Mesothelial cell of epicardium (in vitro differentiated cells): ENCODE measurements at regions not wholly inside any gene's neighbourhood (a gene's known extent, or its start where the extent isn't known, plus 50 kb on each side); places are given as distances from the start of the nearest gene placed in this dataset.

ENCODE experiments used
- DNase-seq, 2 experiments: peaks; one replicate each; pipeline ENCODE4 v3.0.0; 2021; ENCODE audit warnings: low spot score in 2 of 2; ENCODE audit not compliant: unreplicated experiment in 2 of 2
- H3K27ac Mint-ChIP-seq: 2 replicates; pipeline ENCODE4 v1.8.0; 2021; ENCODE audit warnings: mixed read lengths
- H3K27me3 Mint-ChIP-seq: 2 replicates; pipeline ENCODE4 v1.8.0; 2021; ENCODE audit warnings: low read depth, mixed read lengths
- H3K36me3 Mint-ChIP-seq: 2 replicates; pipeline ENCODE4 v1.8.0; 2021; ENCODE audit warnings: mixed read lengths
- H3K4me1 Mint-ChIP-seq: 2 replicates; pipeline ENCODE4 v1.8.0; 2021; ENCODE audit warnings: mixed read lengths
- H3K4me3 Mint-ChIP-seq: 2 replicates; pipeline ENCODE4 v1.8.0; 2021; ENCODE audit warnings: mild to moderate bottlenecking, moderate library complexity, mixed read lengths
- H3K9me3 Mint-ChIP-seq: 2 replicates; pipeline ENCODE4 v1.8.0; 2021; ENCODE audit warnings: mixed read lengths
- TF ChIP-seq, protein P1 (sequence below): fragments of 200-600 bp; sonication (generic); IDR thresholded peaks from one replicate; pipeline ENCODE4 v1.5.0; 2021; ENCODE audit warnings: antibody characterized with exemption; ENCODE audit not compliant: unreplicated experiment

DNA sequence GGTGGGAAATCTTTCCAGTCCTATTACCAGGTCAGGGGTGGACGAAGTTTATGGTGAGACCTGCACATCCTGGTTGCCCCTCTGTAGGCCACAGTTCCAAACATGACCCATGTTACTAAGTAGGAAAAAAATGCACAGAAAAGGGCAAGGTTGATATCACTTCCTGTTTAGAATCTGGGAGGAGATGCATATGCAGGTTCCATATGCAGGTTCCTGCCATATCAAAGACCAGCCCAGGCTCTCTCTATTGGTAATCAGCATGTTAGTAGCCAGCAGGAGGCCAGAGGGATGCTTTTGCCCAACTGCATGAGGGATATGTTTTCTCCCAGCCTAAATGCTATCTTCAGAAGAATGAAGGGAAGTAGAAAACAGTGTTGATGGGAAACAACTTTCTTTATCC is 657.2 kb downstream of the ANKRD50 start:
- Mint-ChIP-seq H3K27ac (no peak overlapping the region), H3K36me3 (no peaks in the 10 kb centered on the region)

DNA sequence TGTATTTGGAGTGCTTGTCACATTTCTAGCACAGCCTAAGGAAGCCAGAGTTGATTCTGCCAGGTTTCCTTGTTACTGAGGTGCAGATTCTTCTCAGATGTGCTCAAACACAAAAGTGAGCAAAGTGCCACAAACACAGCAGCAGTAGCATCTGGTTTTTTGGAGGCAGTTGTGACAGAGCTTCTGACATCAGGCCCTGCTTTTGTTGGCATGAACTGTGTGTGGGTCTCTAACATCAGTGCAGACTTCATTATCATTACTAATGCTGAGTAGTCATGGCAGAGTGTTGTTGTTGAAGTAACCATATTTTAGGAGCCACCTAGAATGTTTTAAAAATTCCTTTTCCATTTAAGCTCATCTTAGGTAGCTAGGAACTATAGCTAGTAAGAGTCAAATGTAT is 656.6 kb downstream of the ANKRD50 start:
- H3K27ac Mint-ChIP-seq: no peak overlapping the region
- H3K4me1 Mint-ChIP-seq: peaks cover 9% of the 10 kb centered on the region
- no peaks in the 10 kb centered on the region for H3K36me3 Mint-ChIP-seq
- H3K4me3 Mint-ChIP-seq: no peak overlapping the region
- TF ChIP-seq, protein P1, sequence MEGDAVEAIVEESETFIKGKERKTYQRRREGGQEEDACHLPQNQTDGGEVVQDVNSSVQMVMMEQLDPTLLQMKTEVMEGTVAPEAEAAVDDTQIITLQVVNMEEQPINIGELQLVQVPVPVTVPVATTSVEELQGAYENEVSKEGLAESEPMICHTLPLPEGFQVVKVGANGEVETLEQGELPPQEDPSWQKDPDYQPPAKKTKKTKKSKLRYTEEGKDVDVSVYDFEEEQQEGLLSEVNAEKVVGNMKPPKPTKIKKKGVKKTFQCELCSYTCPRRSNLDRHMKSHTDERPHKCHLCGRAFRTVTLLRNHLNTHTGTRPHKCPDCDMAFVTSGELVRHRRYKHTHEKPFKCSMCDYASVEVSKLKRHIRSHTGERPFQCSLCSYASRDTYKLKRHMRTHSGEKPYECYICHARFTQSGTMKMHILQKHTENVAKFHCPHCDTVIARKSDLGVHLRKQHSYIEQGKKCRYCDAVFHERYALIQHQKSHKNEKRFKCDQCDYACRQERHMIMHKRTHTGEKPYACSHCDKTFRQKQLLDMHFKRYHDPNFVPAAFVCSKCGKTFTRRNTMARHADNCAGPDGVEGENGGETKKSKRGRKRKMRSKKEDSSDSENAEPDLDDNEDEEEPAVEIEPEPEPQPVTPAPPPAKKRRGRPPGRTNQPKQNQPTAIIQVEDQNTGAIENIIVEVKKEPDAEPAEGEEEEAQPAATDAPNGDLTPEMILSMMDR: no peak
- no peaks in the 10 kb centered on the region for H3K27me3 Mint-ChIP-seq
- DNase-seq: no peak
- peaks cover 9% of the 10 kb centered on the region for H3K9me3 Mint-ChIP-seq

More for the DNA sequence above, 657.2 kb downstream of the ANKRD50 start:
- DNase-seq: no peak
- no peak overlapping the region for H3K4me3 Mint-ChIP-seq
- H3K27me3 Mint-ChIP-seq: no peaks in the 10 kb centered on the region
- H3K4me1 Mint-ChIP-seq: peaks cover 3% of the 10 kb centered on the region
- TF ChIP-seq, protein P1: no peak
- H3K9me3 Mint-ChIP-seq: peaks cover 9% of the 10 kb centered on the region

DNA sequence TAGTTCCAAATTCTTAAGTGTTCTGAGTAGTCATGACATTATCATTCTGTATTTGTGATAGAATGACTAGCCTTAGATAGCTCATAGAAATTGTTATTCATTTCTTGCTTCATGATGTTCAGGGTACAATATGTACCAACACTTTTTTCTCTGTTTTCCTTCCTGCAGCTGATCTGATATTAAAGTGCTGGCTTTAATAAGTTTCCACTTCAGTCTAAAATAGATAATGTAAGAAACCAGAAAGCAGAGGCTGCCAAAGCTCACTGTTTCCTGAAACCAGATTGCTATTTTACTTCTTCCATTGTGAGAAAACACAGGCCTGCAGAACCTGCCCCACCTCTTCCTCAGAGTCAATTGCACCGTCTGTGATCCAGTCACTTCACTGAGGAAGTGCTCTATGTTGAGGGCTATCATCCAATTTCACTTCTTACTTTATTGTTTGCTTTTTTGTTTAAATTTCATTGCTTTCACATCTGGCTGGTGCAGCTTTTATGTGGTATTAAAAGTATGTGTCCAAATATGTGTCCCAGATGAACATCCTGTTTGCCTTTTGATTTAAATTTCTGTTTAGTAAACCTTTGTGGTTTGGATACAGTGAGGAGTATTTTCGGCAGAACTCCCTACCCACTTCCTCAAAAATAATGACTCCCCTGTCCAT is 652.1 kb downstream of the ANKRD50 start:
- peaks cover 17% of the 10 kb centered on the region for H3K4me1 Mint-ChIP-seq
- TF ChIP-seq, protein P1: no peak
- peak overlapping the region; percentile 70 for H3K27ac Mint-ChIP-seq
- peaks cover 4% of the 10 kb centered on the region for H3K9me3 Mint-ChIP-seq
- DNase-seq: no peak
- H3K27me3 Mint-ChIP-seq: no peaks in the 10 kb centered on the region
- H3K36me3 Mint-ChIP-seq: no peaks in the 10 kb centered on the region
- no peak overlapping the region for H3K4me3 Mint-ChIP-seq

DNA sequence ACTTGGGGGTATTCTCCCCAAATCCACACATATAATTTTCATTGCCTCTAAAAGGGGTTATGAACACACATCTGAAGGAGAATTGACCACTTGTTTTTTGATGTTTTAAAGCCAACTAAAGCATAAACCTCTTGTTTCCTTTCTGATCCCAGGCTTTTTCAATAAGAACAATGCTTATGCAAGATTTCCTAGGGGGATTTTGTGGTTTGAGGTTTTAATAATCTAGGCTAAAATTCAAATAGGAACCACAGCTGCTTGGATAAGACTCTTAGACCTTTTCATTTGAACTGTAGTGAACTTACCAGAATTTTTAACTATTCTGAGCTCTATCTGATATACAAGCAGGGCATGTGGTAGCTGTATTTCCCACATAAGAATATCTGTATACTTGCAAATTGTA is 651.1 kb downstream of the ANKRD50 start:
- H3K27ac Mint-ChIP-seq: no peak overlapping the region
- H3K4me1 Mint-ChIP-seq: peaks cover 17% of the 10 kb centered on the region
- TF ChIP-seq, protein P1: no peak
- H3K36me3 Mint-ChIP-seq: no peaks in the 10 kb centered on the region
- H3K27me3 Mint-ChIP-seq: no peaks in the 10 kb centered on the region
- peaks cover 8% of the 10 kb centered on the region for H3K9me3 Mint-ChIP-seq
- DNase-seq: no peak
- no peak overlapping the region for H3K4me3 Mint-ChIP-seq

DNA sequence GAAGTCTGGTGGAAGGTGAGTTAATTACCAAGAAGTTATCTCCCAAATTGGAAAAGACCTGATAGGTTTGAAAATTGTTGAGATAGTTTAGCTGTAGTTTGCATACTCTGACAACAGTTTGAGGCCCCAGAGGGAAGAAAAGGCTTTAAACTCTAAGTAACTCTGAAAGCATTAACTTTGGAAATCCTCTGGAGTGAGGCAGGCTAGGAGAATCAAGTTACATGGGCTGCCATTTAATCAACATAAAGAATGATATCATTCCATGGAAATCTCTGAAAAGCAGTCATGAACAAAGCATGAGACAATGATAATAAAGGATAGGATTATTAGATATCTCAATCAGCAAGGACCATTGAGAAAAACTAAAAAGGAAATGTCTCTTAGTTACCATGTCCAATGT is 647.1 kb downstream of the ANKRD50 start:
- Mint-ChIP-seq H3K4me3 (no peak overlapping the region), H3K36me3 (peaks cover 7% of the 10 kb centered on the region), H3K27me3 (no peaks in the 10 kb centered on the region), H3K27ac (no peak overlapping the region), H3K4me1 (peaks cover 12% of the 10 kb centered on the region), H3K9me3 (peaks cover 24% of the 10 kb centered on the region)
- DNase-seq: no peak
- TF ChIP-seq, protein P1: no peak
